T-cell (primary cell): ENCODE measurements at regions not wholly inside any gene's neighbourhood (a gene's known extent, or its start where the extent isn't known, plus 50 kb on each side); places are given as distances from the start of the nearest gene placed in this dataset.

ENCODE experiments used
- ATAC-seq, 4 experiments: fragments of 200-7000 bp in 3 of 4; fragments of 150-1000 bp in 1 of 4; cut with Tn5 transposase; replicated peaks in 1 of 4; 1 replicate in 3 of 4; 2 replicates in 1 of 4; pipeline ENCODE4 v1.10.0; 2021; ENCODE audit warnings: moderate library complexity in 3 of 4, mild to moderate bottlenecking in 2 of 4, moderate number of reproducible peaks in 1 of 4
- CTCF ChIA-PET, 2 donors: fragments of 300-600 bp; sonication (Branson Sonifier 250); formaldehyde crosslinking; loops; one replicate each; lab custom pipeline; 2022; ENCODE audit warnings: antibody characterized with exemption in 2 of 2; lab: Charles Lee
- POLR2A ChIA-PET, 2 donors: fragments of 300-600 bp; sonication (Branson Sonifier 250); formaldehyde crosslinking; loops; one replicate each; lab custom pipeline; 2022; ENCODE audit warnings: antibody characterized with exemption in 2 of 2; lab: Charles Lee
- DNase-seq, 35 experiments: peaks; one replicate each; pipeline versions ENCODE4 v3.0.0 to v3.0.0-alpha.2; 2013 to 2023
- H3K27ac ChIP-seq: one replicate; pipeline ENCODE4 v1.5.1; 2013; ENCODE audit warnings: low read length
- H3K27me3 ChIP-seq, 2 experiments: replicated peaks in 1 of 2; 1 replicate in 1 of 2; 2 replicates in 1 of 2; pipeline versions ENCODE4 v1.6.1 to v1.7.0; 2013; ENCODE audit warnings: low read length in 1 of 2, mixed read lengths in 1 of 2; ENCODE audit not compliant: control insufficient read depth in 2 of 2, insufficient read depth in 2 of 2; ENCODE audit errors: extremely low read depth in 1 of 2
- H3K36me3 ChIP-seq, 2 donors: 1 replicate in 1 of 2; 2 replicates in 1 of 2; pipeline versions ENCODE4 v1.6.1 to v1.7.0; 2013; ENCODE audit warnings: low read length in 1 of 2; ENCODE audit not compliant: control insufficient read depth in 2 of 2, insufficient read depth in 1 of 2; ENCODE audit errors: extremely low read depth in 1 of 2
- H3K4me1 ChIP-seq, 2 experiments: 1 replicate in 1 of 2; 2 replicates in 1 of 2; pipeline versions ENCODE4 v1.6.1 to v1.7.0; 2013; ENCODE audit warnings: low read length in 2 of 2, mixed read lengths in 1 of 2; ENCODE audit not compliant: insufficient read depth in 2 of 2, control insufficient read depth in 1 of 2; ENCODE audit errors: extremely low read depth in 1 of 2
- H3K4me3 ChIP-seq, 2 donors: 1 replicate in 1 of 2; 2 replicates in 1 of 2; pipeline versions ENCODE4 v1.5.1 to v1.7.0; 2013; ENCODE audit warnings: mild to moderate bottlenecking in 2 of 2, low read length in 1 of 2, moderate library complexity in 1 of 2; ENCODE audit not compliant: control insufficient read depth in 1 of 2; ENCODE audit errors: extremely low read depth in 1 of 2
- H3K9me3 ChIP-seq: 2 replicates; pipeline ENCODE4 v1.7.0; 2013
- H3K27ac Mint-ChIP-seq, 2 donors: one replicate each; pipeline ENCODE4 v1.8.0; 2020 to 2021; ENCODE audit warnings: mild to moderate bottlenecking in 2 of 2, mixed read lengths in 2 of 2
- H3K27me3 Mint-ChIP-seq, 2 donors: one replicate each; pipeline ENCODE4 v1.8.0; 2021 to 2022; ENCODE audit warnings: mixed read lengths in 2 of 2
- H3K36me3 Mint-ChIP-seq: one replicate; pipeline ENCODE4 v1.8.0; 2021; ENCODE audit warnings: mixed read lengths
- H3K4me1 Mint-ChIP-seq, 3 donors: one replicate each; pipeline ENCODE4 v1.8.0; 2020 to 2022; ENCODE audit warnings: mixed read lengths in 3 of 3, mild to moderate bottlenecking in 1 of 3
- H3K4me3 Mint-ChIP-seq, 3 donors: one replicate each; pipeline ENCODE4 v1.8.0; 2020 to 2022; ENCODE audit warnings: mild to moderate bottlenecking in 3 of 3, mixed read lengths in 3 of 3, moderate library complexity in 3 of 3
- H3K9me3 Mint-ChIP-seq, 3 donors: one replicate each; pipeline ENCODE4 v1.8.0; 2020 to 2022; ENCODE audit warnings: mixed read lengths in 3 of 3
- WGBS: methylation state at CpG from one replicate; pipeline ENCODE4 v1.1.5; 2013; ENCODE audit warnings: missing lambda C conversion rate; ENCODE audit not compliant: insufficient coverage; 5-methylcytosine and 5-hydroxymethylcytosine counted together

DNA sequence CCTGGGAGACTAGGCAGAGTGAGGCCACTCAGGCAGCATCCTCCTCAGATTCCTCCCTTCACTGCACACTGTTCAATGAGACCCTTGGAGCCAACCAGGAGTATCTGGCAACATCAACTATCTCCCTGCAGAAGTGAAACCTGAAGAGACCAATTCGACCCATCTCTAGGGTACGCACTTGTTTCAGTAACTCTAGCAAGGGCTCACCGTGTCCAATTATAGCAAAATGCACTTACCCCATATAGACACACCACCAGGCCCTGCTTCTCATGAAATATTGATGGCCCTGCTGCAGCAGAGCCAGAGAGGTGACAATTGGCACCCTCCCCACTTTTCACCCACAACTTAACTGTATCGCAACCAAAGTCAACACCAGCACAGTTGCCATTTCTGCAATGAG, 196.1 kb upstream of the IGF1R start:
- ATAC-seq: no peak
- Mint-ChIP-seq H3K4me3 (no peak overlapping the region), H3K4me1 (no peaks in the 10 kb centered on the region), H3K27ac (no peak overlapping the region), H3K36me3 (no peaks in the 10 kb centered on the region), H3K27me3 (peaks cover 4 to 15% of the 10 kb centered on the region in 2 donors), H3K9me3 (no peaks in the 10 kb centered on the region)
- H3K4me1 ChIP-seq: no peaks in the 10 kb centered on the region
- no peak overlapping the region for H3K4me3 ChIP-seq
- H3K27ac ChIP-seq: no peak overlapping the region
- DNase-seq: no peak
- peaks cover 0 to 12% of the 10 kb centered on the region in 2 experiments for H3K27me3 ChIP-seq
- H3K9me3 ChIP-seq: no peaks in the 10 kb centered on the region
- H3K36me3 ChIP-seq: no peaks in the 10 kb centered on the region
- POLR2A ChIA-PET: no interaction called here
- CTCF ChIA-PET: no interaction called here
- WGBS: 84% methylated on average over 4 of the region's 4 CpGs

DNA sequence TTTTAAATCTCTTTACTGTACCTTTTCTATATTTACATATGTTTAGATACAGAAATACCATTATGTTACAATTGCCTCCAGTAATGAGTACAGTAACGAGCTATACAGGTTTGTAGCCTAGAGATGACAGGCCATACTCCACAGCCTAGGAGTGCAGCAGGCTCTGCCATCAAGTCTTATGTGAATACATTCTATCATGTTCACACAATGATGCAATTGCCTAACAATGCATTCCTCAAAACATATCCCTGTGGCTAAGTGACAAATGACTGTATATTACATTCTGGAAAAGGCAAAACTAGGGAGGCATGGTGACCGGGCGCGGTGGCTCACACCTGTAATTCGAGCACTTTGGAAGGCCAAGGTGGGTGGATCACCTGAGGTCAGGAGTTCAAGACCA, 192.4 kb upstream of the IGF1R start:
- no peaks in the 10 kb centered on the region for H3K36me3 ChIP-seq
- Mint-ChIP-seq H3K27ac (no peak overlapping the region), H3K4me1 (no peaks in the 10 kb centered on the region), H3K27me3 (peaks cover 10 to 31% of the 10 kb centered on the region in 2 donors), H3K36me3 (no peaks in the 10 kb centered on the region), H3K4me3 (no peak overlapping the region), H3K9me3 (no peaks in the 10 kb centered on the region)
- DNase-seq (no peak), ATAC-seq (no peak)
- peaks cover 0 to 4% of the 10 kb centered on the region in 2 experiments for H3K27me3 ChIP-seq
- 67% methylated on average over 1 of the region's 5 CpGs for WGBS
- POLR2A ChIA-PET: no interaction called here
- no peaks in the 10 kb centered on the region for H3K4me1 ChIP-seq
- H3K9me3 ChIP-seq: no peaks in the 10 kb centered on the region
- H3K4me3 ChIP-seq: no peak overlapping the region
- H3K27ac ChIP-seq: no peak overlapping the region
- CTCF ChIA-PET: no interaction called here

DNA sequence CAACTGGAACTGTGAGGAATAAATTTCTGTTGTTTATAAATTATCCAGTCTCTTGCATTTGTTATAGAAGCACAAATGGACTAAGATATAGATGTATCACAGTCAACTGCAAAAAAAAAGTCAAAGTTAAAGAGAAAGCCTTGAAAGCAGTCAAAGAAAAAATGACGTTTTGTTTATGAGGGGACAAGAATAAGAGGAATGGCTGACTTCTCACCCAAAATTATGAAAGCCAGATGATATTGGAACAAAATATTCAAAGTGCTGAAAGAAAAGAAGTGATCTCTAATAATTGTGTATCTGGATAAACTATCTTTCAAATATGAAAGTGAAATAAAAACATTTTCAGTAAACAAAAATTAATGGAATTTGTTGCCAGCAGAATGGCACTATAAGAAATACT, 171.8 kb upstream of the IGF1R start:
- ATAC-seq (no peak), DNase-seq (no peak)
- Histone ChIP-seq H3K4me1 (no peaks in the 10 kb centered on the region), H3K27ac (no peak overlapping the region), H3K27me3 (peaks cover 0 to 9% of the 10 kb centered on the region in 2 experiments), H3K4me3 (no peak overlapping the region), H3K9me3 (peaks cover 2% of the 10 kb centered on the region), H3K36me3 (no peaks in the 10 kb centered on the region)
- no CpG with 5 or more reads among the region's 1 CpG for WGBS
- Mint-ChIP-seq H3K9me3 (peaks cover 11 to 33% (median 21%) of the 10 kb centered on the region in 3 donors), H3K4me1 (no peaks in the 10 kb centered on the region), H3K27me3 (peaks cover 13 to 14% of the 10 kb centered on the region in 2 donors), H3K4me3 (no peak overlapping the region), H3K27ac (no peak overlapping the region), H3K36me3 (no peaks in the 10 kb centered on the region)
- CTCF ChIA-PET: interaction anchor here in 1 of 2 donors (0.6 kb wide), 1 partner anchor 157 kb away, joined by 5 read pairs; no protein-coding TSS in a partner anchor
- POLR2A ChIA-PET: no interaction called here

DNA sequence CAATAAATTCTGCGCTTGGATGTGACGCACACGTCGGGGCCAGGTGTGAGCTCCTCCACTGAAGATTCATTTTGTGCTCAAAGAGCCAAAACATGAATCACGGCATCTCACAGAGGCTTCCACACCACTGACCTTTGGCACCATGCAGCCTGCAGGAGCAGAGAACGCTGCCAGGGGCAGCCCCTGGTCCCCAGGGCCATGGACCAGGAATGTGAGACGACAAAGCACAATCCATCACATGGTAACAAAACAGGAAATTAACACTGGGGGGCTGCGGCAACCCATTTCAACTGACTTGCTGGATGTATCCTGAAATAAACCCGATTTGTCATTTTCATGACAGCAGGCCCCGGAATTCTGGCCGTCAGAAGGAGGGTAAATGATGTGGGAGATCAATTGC, 167.5 kb upstream of the IGF1R start:
- DNase-seq (no peak), ATAC-seq (no peak)
- Mint-ChIP-seq H3K4me1 (no peaks in the 10 kb centered on the region), H3K27me3 (peaks cover 9 to 19% of the 10 kb centered on the region in 2 donors), H3K9me3 (peaks cover 11 to 27% (median 18%) of the 10 kb centered on the region in 3 donors), H3K4me3 (no peak overlapping the region), H3K36me3 (no peaks in the 10 kb centered on the region), H3K27ac (no peak overlapping the region)
- Histone ChIP-seq H3K36me3 (no peaks in the 10 kb centered on the region), H3K4me3 (no peak overlapping the region), H3K4me1 (no peaks in the 10 kb centered on the region), H3K27ac (no peak overlapping the region), H3K9me3 (peaks cover 2% of the 10 kb centered on the region), H3K27me3 (peaks cover 0 to 3% of the 10 kb centered on the region in 2 experiments)
- WGBS: 72% methylated on average over 11 of the region's 11 CpGs
- ChIA-PET POLR2A (no interaction called here), CTCF (no interaction called here)

DNA sequence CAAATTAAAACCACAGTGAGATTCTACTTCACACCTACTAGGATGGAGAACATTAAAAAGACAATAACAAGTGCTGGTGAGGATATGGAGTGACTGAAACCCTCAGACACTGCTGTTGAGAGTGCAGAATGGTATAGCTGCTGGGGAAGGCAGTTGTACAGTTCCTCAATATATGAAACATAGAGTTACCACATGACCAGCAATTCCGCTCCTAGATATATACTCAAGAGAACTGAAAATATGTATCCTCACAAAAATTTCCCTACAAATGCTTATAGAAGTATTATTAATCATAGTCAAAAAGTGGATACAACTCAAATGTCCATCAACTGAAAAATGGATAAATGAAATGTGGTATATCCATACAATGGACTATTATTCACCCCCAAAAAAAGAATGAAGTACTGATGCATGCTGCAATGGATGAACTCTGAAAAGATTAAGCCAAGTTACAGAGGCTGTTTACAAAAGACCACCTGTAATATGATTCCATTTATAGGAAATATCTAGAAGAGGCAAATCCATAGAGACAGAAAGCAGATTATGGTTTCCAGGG, 164.7 kb upstream of the IGF1R start:
- DNase-seq (no peak), ATAC-seq (no peak)
- Mint-ChIP-seq H3K4me3 (no peak overlapping the region), H3K4me1 (no peaks in the 10 kb centered on the region), H3K36me3 (no peaks in the 10 kb centered on the region), H3K27me3 (peaks cover 16 to 21% of the 10 kb centered on the region in 2 donors), H3K27ac (no peak overlapping the region), H3K9me3 (peaks cover 0 to 11% (median 4%) of the 10 kb centered on the region in 3 donors)
- Histone ChIP-seq H3K9me3 (no peaks in the 10 kb centered on the region), H3K27ac (no peak overlapping the region), H3K4me1 (no peaks in the 10 kb centered on the region), H3K27me3 (peaks cover 0 to 8% of the 10 kb centered on the region in 2 experiments), H3K36me3 (no peaks in the 10 kb centered on the region), H3K4me3 (no peak overlapping the region)
- ChIA-PET CTCF (no interaction called here), POLR2A (no interaction called here)
- no CpG with 5 or more reads among the region's 1 CpG for WGBS

DNA sequence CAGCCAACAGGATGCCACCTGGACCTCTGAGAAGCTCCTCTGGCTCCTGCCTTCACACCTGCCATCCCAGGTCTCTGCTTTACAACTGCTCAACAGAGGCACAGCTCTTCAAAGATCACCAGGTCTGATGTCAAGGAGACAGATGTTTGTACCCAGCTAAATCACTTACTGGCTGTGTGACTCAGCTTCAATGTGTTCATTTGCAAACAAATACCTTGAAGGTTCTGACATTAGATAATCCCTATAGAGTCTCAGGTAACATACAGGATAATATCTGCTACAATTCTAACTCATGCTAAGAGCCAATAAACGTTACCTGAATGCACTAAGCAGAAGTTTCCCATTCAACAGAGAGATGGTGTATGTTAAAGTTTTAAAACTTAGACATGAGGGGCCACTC, 163.4 kb upstream of the IGF1R start:
- ChIA-PET CTCF (no interaction called here), POLR2A (no interaction called here)
- WGBS: no CpG with 5 or more reads among the region's 1 CpG
- Mint-ChIP-seq H3K36me3 (no peaks in the 10 kb centered on the region), H3K9me3 (peaks cover 0 to 11% (median 4%) of the 10 kb centered on the region in 3 donors), H3K4me3 (no peak overlapping the region), H3K4me1 (no peaks in the 10 kb centered on the region), H3K27ac (no peak overlapping the region), H3K27me3 (peaks cover 16 to 21% of the 10 kb centered on the region in 2 donors)
- no peak for DNase-seq
- Histone ChIP-seq H3K4me3 (no peak overlapping the region), H3K36me3 (no peaks in the 10 kb centered on the region), H3K27ac (no peak overlapping the region), H3K9me3 (no peaks in the 10 kb centered on the region), H3K27me3 (peaks cover 0 to 8% of the 10 kb centered on the region in 2 experiments), H3K4me1 (no peaks in the 10 kb centered on the region)
- no peak for ATAC-seq

DNA sequence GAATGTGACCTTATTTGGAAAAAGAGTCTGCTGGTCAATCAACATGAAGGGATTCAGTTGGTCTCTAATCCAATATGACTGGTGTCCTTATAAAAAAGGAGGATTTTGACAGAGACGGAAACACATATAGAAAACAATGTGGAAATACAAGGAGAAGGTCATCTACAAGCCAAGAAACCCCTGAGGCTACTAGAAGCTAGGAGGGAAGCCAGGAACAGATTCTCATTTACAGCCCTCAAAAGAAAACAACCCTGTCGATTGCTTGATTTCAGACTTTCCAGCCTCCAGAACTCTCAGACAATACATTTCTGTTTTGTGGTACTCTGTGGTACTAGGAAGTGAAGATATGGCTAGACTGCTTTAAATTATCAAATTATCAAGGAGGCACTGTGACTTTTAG, 162.9 kb upstream of the IGF1R start:
- Mint-ChIP-seq H3K27me3 (peaks cover 14 to 21% of the 10 kb centered on the region in 2 donors), H3K4me3 (no peak overlapping the region)
- POLR2A ChIA-PET: no interaction called here

More for the DNA sequence above, 162.9 kb upstream of the IGF1R start:
- Mint-ChIP-seq H3K4me1 (no peaks in the 10 kb centered on the region), H3K36me3 (no peaks in the 10 kb centered on the region), H3K9me3 (peaks cover 0 to 11% (median 4%) of the 10 kb centered on the region in 3 donors), H3K27ac (no peak overlapping the region)
- WGBS: no CpG with 5 or more reads among the region's 2 CpGs
- Histone ChIP-seq H3K4me1 (no peaks in the 10 kb centered on the region), H3K9me3 (no peaks in the 10 kb centered on the region), H3K4me3 (no peak overlapping the region), H3K27ac (no peak overlapping the region), H3K27me3 (peaks cover 0 to 8% of the 10 kb centered on the region in 2 experiments), H3K36me3 (no peaks in the 10 kb centered on the region)
- DNase-seq (no peak), ATAC-seq (no peak)
- CTCF ChIA-PET: no interaction called here
